HEK293 (cell line): ENCODE measurements at regions not wholly inside any gene's neighbourhood (a gene's known extent, or its start where the extent isn't known, plus 50 kb on each side); places are given as distances from the start of the nearest gene placed in this dataset.

Source experiments
- CTCF ChIA-PET: fragments of 350-600 bp; formaldehyde crosslinking; extraction: SDS; loops from one replicate; lab custom pipeline; 2021; ENCODE audit warnings: antibody characterized with exemption; lab: Yijun Ruan, JAX
- POLR2A ChIA-PET: fragments of 300-600 bp; formaldehyde crosslinking; extraction: SDS; loops from one replicate; lab custom pipeline; 2020; ENCODE audit warnings: antibody characterized with exemption, inconsistent platforms; lab: Yijun Ruan, JAX
- H3K27ac ChIP-seq: fragments of 200-500 bp; sonication (Bioruptor generic); 2 replicates; pipeline ENCODE4 v1.5.1; 2014; ENCODE audit warnings: low read depth, low read length, control low read depth, inconsistent platforms; ENCODE audit errors: extremely low read depth
- H3K36me3 ChIP-seq, 2 experiments: fragments of 200-500 bp in 1 of 2; sonication (Bioruptor generic) in 1 of 2; 1 replicate in 1 of 2; 2 replicates in 1 of 2; pipeline ENCODE4 v1.5.1; 2014 to 2017; ENCODE audit warnings: inconsistent platforms in 2 of 2, low read length in 2 of 2; ENCODE audit not compliant: control insufficient read depth in 2 of 2, insufficient read depth in 1 of 2
- H3K4me1 ChIP-seq: fragments of 200-500 bp; sonication (Bioruptor generic); 2 replicates; pipeline ENCODE4 v1.5.1; 2014; ENCODE audit warnings: mild to moderate bottlenecking, low read length, inconsistent platforms; ENCODE audit not compliant: control insufficient read depth, insufficient read depth
- H3K4me3 ChIP-seq: 2 replicates; pipeline ENCODE4 v1.5.1; 2011; ENCODE audit warnings: low read depth, mild to moderate bottlenecking, control low read depth, low read length, moderate library complexity
- H3K9me3 ChIP-seq: fragments of 200-500 bp; sonication (Bioruptor generic); 2 replicates; pipeline ENCODE4 v1.5.1; 2014; ENCODE audit warnings: low read depth, low read length, inconsistent platforms; ENCODE audit not compliant: control insufficient read depth, insufficient read depth
- GFI1B ChIP-seq: fragments of 450-650 bp; formaldehyde crosslinking; IDR thresholded peaks from 2 replicates; pipeline ENCODE4 v1.5.1; 2016; ENCODE audit warnings: missing biosample characterization, missing genetic modification characterization
- GLI2 ChIP-seq: fragments of 450-650 bp; formaldehyde crosslinking; IDR thresholded peaks from 2 replicates; pipeline ENCODE4; 2017; ENCODE audit warnings: missing biosample characterization, missing genetic modification characterization, low read depth, borderline replicate concordance
- PATZ1 ChIP-seq: fragments of 450-650 bp; formaldehyde crosslinking; IDR thresholded peaks from 2 replicates; pipeline ENCODE4 v1.5.1; 2016; ENCODE audit warnings: missing biosample characterization, missing genetic modification characterization
- REPIN1 ChIP-seq: fragments of 450-650 bp; formaldehyde crosslinking; IDR thresholded peaks from 2 replicates; pipeline ENCODE4 v1.5.1; 2017; ENCODE audit warnings: missing biosample characterization, missing genetic modification characterization, low read depth
- SCRT2 ChIP-seq: fragments of 450-650 bp; formaldehyde crosslinking; IDR thresholded peaks from 2 replicates; pipeline ENCODE4 v1.5.1; 2016; ENCODE audit warnings: missing biosample characterization, missing genetic modification characterization
- TRIM28 ChIP-seq: IDR thresholded peaks from 2 replicates; pipeline ENCODE4 v1.6.1; 2011; ENCODE audit warnings: low read length, control low read depth, borderline replicate concordance
- ZBTB11 ChIP-seq: fragments of 450-650 bp; formaldehyde crosslinking; conservative IDR thresholded peaks from 2 replicates; pipeline ENCODE4 v1.5.1; 2016; ENCODE audit warnings: low read depth, missing biosample characterization, missing genetic modification characterization
- ZNF112 ChIP-seq: fragments of 450-650 bp; formaldehyde crosslinking; IDR thresholded peaks from 2 replicates; pipeline ENCODE4 v1.5.0; 2017; ENCODE audit warnings: missing biosample characterization, missing genetic modification characterization
- ZNF155 ChIP-seq: fragments of 450-650 bp; formaldehyde crosslinking; IDR thresholded peaks from 2 replicates; pipeline ENCODE4 v1.5.1; 2016; ENCODE audit warnings: missing biosample characterization, missing genetic modification characterization
- ZNF211 ChIP-seq: fragments of 450-650 bp; formaldehyde crosslinking; IDR thresholded peaks from 2 replicates; pipeline ENCODE4 v1.5.1; 2016; ENCODE audit warnings: low read depth, missing biosample characterization, missing genetic modification characterization
- ZNF239 ChIP-seq: fragments of 450-650 bp; formaldehyde crosslinking; IDR thresholded peaks from 2 replicates; pipeline ENCODE4 v1.5.1; 2016; ENCODE audit warnings: missing biosample characterization, missing genetic modification characterization
- ZNF274 ChIP-seq, 2 experiments: fragments of 200-500 bp in 1 of 2; fragments of 450-650 bp in 1 of 2; sonication (Bioruptor generic) in 1 of 2; formaldehyde crosslinking in 1 of 2; IDR thresholded peaks; 2 replicates each; pipeline versions ENCODE4 v1.5.1 to v1.6.1; 2014 to 2016; ENCODE audit warnings: borderline replicate concordance in 1 of 2, inconsistent platforms in 1 of 2, low read length in 1 of 2, missing biosample characterization in 1 of 2, missing genetic modification characterization in 1 of 2
- ZNF280C ChIP-seq: fragments of 450-650 bp; formaldehyde crosslinking; IDR thresholded peaks from 2 replicates; pipeline ENCODE4 v1.5.1; 2016; ENCODE audit warnings: missing biosample characterization, missing genetic modification characterization
- ZNF341 ChIP-seq: fragments of 450-650 bp; formaldehyde crosslinking; IDR thresholded peaks from 2 replicates; pipeline ENCODE4; 2016; ENCODE audit warnings: low read depth, missing biosample characterization, missing genetic modification characterization
- ZNF529 ChIP-seq: fragments of 450-650 bp; formaldehyde crosslinking; IDR thresholded peaks from 2 replicates; pipeline ENCODE4 v1.5.1; 2017; ENCODE audit warnings: missing genetic modification characterization, missing biosample characterization; ENCODE audit not compliant: insufficient replicate concordance
- ZNF621 ChIP-seq: fragments of 450-650 bp; formaldehyde crosslinking; IDR thresholded peaks from 2 replicates; pipeline ENCODE4 v1.5.1; 2017; ENCODE audit warnings: missing biosample characterization, missing genetic modification characterization
- ZNF660 ChIP-seq: fragments of 450-650 bp; IDR thresholded peaks from 2 replicates; pipeline ENCODE4 v1.5.1; 2018; ENCODE audit warnings: missing biosample characterization, mild to moderate bottlenecking, missing genetic modification characterization
- ZSCAN23 ChIP-seq: fragments of 450-650 bp; formaldehyde crosslinking; IDR thresholded peaks from 2 replicates; pipeline ENCODE4 v1.5.1; 2016; ENCODE audit warnings: missing biosample characterization, missing genetic modification characterization

GRCh38 chr21:27057997-27058396 is 91.1 kb upstream of the ADAMTS5 start:
- no peaks in the 10 kb centered on the region for H3K36me3 ChIP-seq
- TF ChIP-seq ZNF529 (tag by site-specific recombination): no peak
- no peak for TF ChIP-seq TRIM28
- no peak for TF ChIP-seq ZNF211 (tag by site-specific recombination)
- TF ChIP-seq ZSCAN23 (tag by site-specific recombination): no peak
- no peak for TF ChIP-seq PATZ1 (tag by site-specific recombination)
- TF ChIP-seq ZNF621 (tag by site-specific recombination): no peak
- no peak for TF ChIP-seq ZBTB11 (tag by site-specific recombination)
- TF ChIP-seq ZNF660 (tag by site-specific recombination): no peak
- TF ChIP-seq REPIN1: no peak
- no peak for TF ChIP-seq ZNF155 (tag by site-specific recombination)
- TF ChIP-seq GFI1B (tag by site-specific recombination): no peak
- no peak for TF ChIP-seq ZNF274 (IDR thresholded peaks at IDR 0.05; ENCODE audit: low read length)
- TF ChIP-seq ZNF274 (tag by site-specific recombination; IDR thresholded peaks at IDR 0.05; ENCODE audit: borderline replicate concordance): no peak
- no peak for TF ChIP-seq ZNF239
- TF ChIP-seq ZNF280C (tag by site-specific recombination): no peak
- no peak for TF ChIP-seq GLI2 (tag by site-specific recombination)
- TF ChIP-seq SCRT2: no peak
- TF ChIP-seq ZNF112: no peak
- TF ChIP-seq ZNF341 (tag by site-specific recombination): no peak
- no peaks in the 10 kb centered on the region for H3K9me3 ChIP-seq
- ChIA-PET CTCF (no interaction called here), POLR2A (no interaction called here)
- H3K4me3 ChIP-seq: no peak overlapping the region
- H3K4me1 ChIP-seq: no peaks in the 10 kb centered on the region
- no peak overlapping the region for H3K27ac ChIP-seq
